ENCODE measurements at regions not wholly inside any gene's neighbourhood (a gene's known extent, or its start where the extent isn't known, plus 50 kb on each side); places are given as distances from the start of the nearest gene placed in this dataset.

DNA sequence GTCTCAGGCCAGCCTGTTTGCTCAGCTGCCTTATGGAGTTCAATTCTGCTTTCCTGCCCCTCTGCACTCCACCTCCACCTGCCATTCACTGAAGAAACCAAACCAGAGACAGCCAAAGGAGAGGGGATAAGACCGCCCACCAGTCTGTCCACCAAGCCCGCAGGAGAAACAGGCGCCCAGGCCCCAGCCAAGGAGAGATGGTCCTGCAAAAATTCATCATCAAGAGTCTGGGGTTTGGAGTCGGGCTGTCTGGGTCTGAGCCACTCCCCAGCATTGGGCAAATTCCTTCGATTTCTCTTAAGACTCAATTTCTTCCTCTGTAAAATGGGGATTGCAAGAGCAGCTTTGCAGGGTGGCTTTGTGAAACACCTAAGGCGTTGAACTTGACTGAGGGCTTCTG lies 121.4 kb upstream of the RUNX3 start:
- DNase-seq (ENCODE audit: low spot score), result no peak
- TF ChIP-seq, protein P1, sequence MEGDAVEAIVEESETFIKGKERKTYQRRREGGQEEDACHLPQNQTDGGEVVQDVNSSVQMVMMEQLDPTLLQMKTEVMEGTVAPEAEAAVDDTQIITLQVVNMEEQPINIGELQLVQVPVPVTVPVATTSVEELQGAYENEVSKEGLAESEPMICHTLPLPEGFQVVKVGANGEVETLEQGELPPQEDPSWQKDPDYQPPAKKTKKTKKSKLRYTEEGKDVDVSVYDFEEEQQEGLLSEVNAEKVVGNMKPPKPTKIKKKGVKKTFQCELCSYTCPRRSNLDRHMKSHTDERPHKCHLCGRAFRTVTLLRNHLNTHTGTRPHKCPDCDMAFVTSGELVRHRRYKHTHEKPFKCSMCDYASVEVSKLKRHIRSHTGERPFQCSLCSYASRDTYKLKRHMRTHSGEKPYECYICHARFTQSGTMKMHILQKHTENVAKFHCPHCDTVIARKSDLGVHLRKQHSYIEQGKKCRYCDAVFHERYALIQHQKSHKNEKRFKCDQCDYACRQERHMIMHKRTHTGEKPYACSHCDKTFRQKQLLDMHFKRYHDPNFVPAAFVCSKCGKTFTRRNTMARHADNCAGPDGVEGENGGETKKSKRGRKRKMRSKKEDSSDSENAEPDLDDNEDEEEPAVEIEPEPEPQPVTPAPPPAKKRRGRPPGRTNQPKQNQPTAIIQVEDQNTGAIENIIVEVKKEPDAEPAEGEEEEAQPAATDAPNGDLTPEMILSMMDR (IDR thresholded peaks at IDR 0.05), result no peak
- Histone ChIP-seq H3K27ac (no peak overlapping the region), H3K4me3 (no peak overlapping the region)

DNA sequence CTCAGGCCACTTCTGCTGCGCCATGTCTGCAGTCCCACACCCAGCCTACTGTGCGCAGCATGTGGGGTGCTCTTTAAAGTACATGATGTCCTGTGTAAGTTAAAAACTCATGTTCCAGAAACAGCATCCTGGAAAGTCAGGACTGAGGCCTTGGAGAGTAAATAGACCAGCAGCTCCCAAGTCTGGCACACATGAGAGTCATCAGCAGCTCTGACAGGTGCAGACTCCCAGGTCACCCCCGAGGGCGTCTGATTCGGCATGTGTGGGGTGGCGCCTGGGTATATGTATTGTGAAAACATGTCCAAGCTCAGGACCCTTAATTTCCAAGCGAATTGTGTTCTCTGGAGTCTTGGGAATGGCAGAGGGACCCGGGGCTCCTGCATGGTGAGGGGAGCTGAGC lies 120.1 kb upstream of the RUNX3 start:
- DNase-seq (ENCODE audit: low spot score), result no peak
- TF ChIP-seq, protein P1 (IDR thresholded peaks at IDR 0.05), result no peak
- Histone ChIP-seq H3K27ac (no peak overlapping the region), H3K4me3 (no peak overlapping the region)

DNA sequence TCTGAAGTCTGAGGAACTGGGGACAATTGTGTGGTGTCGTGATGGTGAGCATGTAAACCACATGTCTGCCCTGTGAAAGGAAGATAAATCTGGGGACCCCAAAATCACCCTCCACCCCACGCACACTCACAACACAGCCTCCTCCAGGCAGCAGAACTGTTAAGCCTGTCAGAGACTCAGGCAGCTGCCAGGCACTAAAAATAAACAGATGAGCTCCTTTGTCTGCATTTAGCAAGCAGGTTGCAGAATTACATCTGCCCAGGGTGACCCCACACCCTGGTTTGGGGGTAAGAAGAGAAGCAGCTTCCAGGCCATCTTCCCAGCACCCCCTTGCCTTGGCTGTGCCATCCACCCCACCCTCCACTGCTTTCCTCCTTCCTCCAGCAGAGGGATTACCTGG lies 119.1 kb upstream of the RUNX3 start:
- no peak for DNase-seq (ENCODE audit: low spot score)
- TF ChIP-seq, protein P1 (IDR thresholded peaks at IDR 0.05), result no peak

DNA sequence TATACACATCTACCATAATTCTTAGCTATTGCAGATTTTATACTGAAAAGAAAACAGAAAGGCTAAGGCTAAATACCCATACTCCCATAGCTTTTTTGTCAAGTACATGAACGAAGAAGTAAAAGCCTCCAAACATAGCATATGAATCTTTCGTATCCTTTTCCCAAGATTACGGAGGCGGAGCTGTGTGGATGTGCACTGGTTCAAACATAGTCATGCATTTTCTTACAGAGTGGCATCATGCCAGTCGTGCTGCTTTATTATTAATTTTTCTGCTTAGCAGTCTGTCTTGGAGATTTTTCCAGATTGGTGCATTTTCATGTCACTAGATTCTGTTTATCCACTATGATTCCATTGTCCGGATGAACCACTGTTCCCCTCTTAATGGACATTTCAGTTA lies 118.7 kb upstream of the RUNX3 start:
- TF ChIP-seq, protein P1 (IDR thresholded peaks at IDR 0.05), result no peak
- Histone ChIP-seq H3K27ac (no peak overlapping the region), H3K4me3 (no peak overlapping the region)
- no peak for DNase-seq (ENCODE audit: low spot score)

More for the DNA sequence above, 119.1 kb upstream of the RUNX3 start:
- Histone ChIP-seq H3K4me3 (no peak overlapping the region), H3K27ac (no peak overlapping the region)

DNA sequence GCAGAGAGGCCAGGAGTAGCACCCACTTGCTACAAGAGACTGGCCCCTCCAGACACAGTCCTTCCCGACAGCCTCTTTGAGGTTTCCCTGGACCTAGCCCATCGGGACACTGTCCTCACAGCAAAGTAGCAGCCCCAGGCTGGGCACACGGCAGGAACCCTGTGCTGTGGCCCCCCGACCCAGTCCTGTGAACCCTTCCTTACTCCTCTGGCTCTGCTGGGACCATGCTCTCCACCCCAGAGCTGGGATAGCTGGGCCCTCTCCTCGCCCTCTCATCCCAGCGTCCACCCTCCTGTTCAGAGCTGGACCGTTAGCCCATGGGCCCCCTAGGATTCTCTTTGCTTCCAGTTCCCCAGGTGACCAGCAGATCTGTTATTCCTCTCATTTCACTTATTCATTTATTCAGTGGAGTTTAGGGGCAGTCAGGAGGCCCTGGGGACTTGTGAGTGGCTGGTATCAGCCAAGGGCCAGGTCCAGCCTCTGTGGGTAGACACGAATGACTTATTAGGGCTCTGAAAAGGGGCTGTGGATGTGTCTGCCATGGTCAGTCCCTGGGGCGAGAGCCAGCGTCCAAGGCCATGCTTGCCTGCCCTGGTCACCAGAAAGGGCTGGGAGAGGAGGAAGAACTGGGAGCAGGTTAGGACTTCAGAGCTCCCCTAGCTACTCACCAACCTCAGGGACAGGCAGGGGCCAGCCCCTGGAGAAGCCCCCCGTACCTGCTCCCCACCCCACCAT lies 117.6 kb upstream of the RUNX3 start:
- DNase-seq (ENCODE audit: low spot score), result no peak
- H3K4me3 ChIP-seq, result no peak overlapping the region
- no peak overlapping the region for H3K27ac ChIP-seq
- TF ChIP-seq, protein P1 (IDR thresholded peaks at IDR 0.05), result no peak

DNA sequence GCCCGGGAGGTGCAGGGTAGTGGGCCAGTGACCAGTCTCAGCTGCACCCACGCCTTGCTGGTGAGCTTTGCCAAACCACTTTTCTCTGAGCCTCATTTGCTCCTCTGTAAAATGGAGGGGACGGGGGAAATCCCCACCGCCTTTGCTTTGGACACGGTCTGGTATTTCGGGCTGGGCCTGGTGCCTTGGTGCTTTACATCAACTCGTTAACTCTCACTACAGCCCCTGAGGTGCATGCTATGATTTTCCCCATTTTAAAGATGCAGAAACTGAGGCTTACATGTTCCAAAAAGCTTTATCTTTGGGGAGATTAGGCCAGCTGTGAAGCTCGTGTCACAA lies 116.1 kb upstream of the RUNX3 start:
- TF ChIP-seq, protein P1 (IDR thresholded peaks at IDR 0.05), result no peak
- DNase-seq (ENCODE audit: low spot score), result no peak
- H3K4me3 ChIP-seq, result no peak overlapping the region
- no peak overlapping the region for H3K27ac ChIP-seq

DNA sequence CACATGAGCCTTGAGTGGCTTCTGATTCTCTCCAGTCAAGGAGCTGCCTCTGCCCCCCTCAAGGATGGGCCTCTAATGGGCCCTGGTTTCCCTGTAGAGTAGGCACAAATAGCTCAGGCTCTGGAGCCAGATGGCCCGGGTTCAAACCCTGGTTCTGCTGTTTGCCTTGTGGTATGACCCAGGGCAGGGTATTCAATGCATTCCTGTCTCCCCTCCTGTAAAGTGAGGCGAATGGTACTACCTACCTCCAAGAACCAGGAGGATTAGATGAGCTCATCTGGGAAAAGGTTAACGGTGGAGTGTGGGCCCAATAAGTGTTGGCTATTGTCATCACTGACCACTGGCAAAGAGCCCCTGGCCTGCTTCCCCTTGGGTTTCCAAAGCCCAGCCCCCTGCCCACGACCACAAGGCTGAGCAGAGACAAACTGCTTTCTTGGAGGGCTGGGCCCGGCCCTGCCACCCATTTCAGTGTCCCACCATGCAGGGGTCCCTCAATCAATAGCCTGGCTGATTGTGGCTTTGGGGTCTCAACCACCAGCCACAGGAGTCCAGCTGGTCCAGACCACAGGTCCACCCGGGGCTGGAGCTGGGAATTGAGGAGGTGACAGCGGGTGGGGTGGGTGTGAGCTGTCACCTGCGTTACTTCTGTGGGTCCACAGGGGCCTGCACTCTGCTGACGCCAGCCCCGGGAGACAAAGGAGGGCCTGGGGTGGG lies 115.6 kb upstream of the RUNX3 start:
- Histone ChIP-seq H3K4me3 (no peak overlapping the region), H3K27ac (no peak overlapping the region)
- TF ChIP-seq, protein P1 (IDR thresholded peaks at IDR 0.05), result no peak
- DNase-seq (ENCODE audit: low spot score), result no peak
